PC-3 (cell line): ENCODE measurements at regions not wholly inside any gene's neighbourhood (a gene's known extent, or its start where the extent isn't known, plus 50 kb on each side); places are given as distances from the start of the nearest gene placed in this dataset.

Experiments
- ATAC-seq: fragments of 200-7000 bp; cut with Tn5 transposase; 2 replicates; pipeline ENCODE4 v1.9.1; 2020; ENCODE audit warnings: mild to moderate bottlenecking, moderate library complexity
- BruUV-seq: library from RNA; stranded (reverse); fragments of 400-500 nt; replicated peaks from 2 replicates; lab custom pipeline; 2021; lab: Mats Ljungman, UMichigan
- CTCF ChIA-PET: fragments of 300-600 bp; sonication (Branson Sonifier 250); formaldehyde crosslinking; loops from one replicate; lab custom pipeline; 2022; ENCODE audit warnings: antibody characterized with exemption; lab: Charles Lee
- POLR2A ChIA-PET: fragments of 300-600 bp; sonication (Branson Sonifier 250); formaldehyde crosslinking; loops from one replicate; lab custom pipeline; 2022; ENCODE audit warnings: antibody characterized with exemption; ENCODE audit not compliant: unreplicated experiment; lab: Charles Lee
- DNase-seq: peaks from one replicate; pipeline ENCODE4 v3.0.0-alpha.2; 2015
- H2AFZ ChIP-seq: fragments of 300-600 bp; sonication (generic); 2 replicates; pipeline ENCODE4 v1.6.0; 2016; ENCODE audit warnings: antibody characterized with exemption, low read length
- H3F3A ChIP-seq: fragments of 300-600 bp; sonication (generic); one replicate; pipeline ENCODE4 v1.6.0; 2017; ENCODE audit warnings: antibody characterized with exemption, low read length, control low read depth, mild to moderate bottlenecking; ENCODE audit not compliant: unreplicated experiment
- H3K27ac ChIP-seq: fragments of 300-600 bp; sonication (generic); 2 replicates; pipeline ENCODE4 v1.5.1; 2016; ENCODE audit warnings: mild to moderate bottlenecking, low read length
- H3K27me3 ChIP-seq: fragments of 300-600 bp; sonication (generic); 2 replicates; pipeline ENCODE4 v1.6.1; 2016; ENCODE audit warnings: low read length, mixed read lengths
- H3K36me3 ChIP-seq: fragments of 300-600 bp; sonication (generic); 2 replicates; pipeline ENCODE4 v1.6.1; 2016; ENCODE audit warnings: low read depth, mixed run types, low read length, mixed read lengths
- H3K4me1 ChIP-seq: fragments of 300-600 bp; sonication (generic); 2 replicates; pipeline ENCODE4 v1.5.1; 2016; ENCODE audit warnings: low read length; ENCODE audit not compliant: insufficient read depth
- H3K4me2 ChIP-seq: fragments of 300-600 bp; sonication (generic); 2 replicates; pipeline ENCODE4 v1.6.0; 2016; ENCODE audit warnings: low read length
- H3K4me3 ChIP-seq: fragments of 300-600 bp; sonication (generic); 2 replicates; pipeline ENCODE4 v1.5.1; 2016; ENCODE audit warnings: mild to moderate bottlenecking, low read length, mixed read lengths
- H3K79me2 ChIP-seq: fragments of 300-600 bp; sonication (generic); 2 replicates; pipeline ENCODE4 v1.6.1; 2017; ENCODE audit warnings: low read length, mixed read lengths
- H3K9ac ChIP-seq: fragments of 300-600 bp; sonication (generic); 2 replicates; pipeline ENCODE4 v1.6.0; 2016; ENCODE audit warnings: mild to moderate bottlenecking, low read length
- H3K9me2 ChIP-seq: fragments of 300-600 bp; sonication (generic); replicated peaks from 2 replicates; pipeline ENCODE4 v1.6.1; 2016; ENCODE audit warnings: mixed run types, low read length, mixed read lengths
- H3K9me3 ChIP-seq: fragments of 300-600 bp; sonication (generic); 2 replicates; pipeline ENCODE4 v1.6.1; 2016; ENCODE audit warnings: low read length, mixed read lengths
- H4K20me1 ChIP-seq: fragments of 300-600 bp; sonication (generic); 2 replicates; pipeline ENCODE4 v1.6.1; 2016; ENCODE audit warnings: low read length, mixed read lengths
- CTCF ChIP-seq: fragments of 300-600 bp; sonication (generic); conservative IDR thresholded peaks from 2 replicates; pipeline ENCODE4 v1.5.1; 2017; ENCODE audit warnings: antibody characterized with exemption, low read depth, mild to moderate bottlenecking, low read length
- EZH2 ChIP-seq: fragments of 300-600 bp; sonication (generic); IDR thresholded peaks from one replicate; pipeline ENCODE4 v1.6.1; 2017; ENCODE audit warnings: antibody characterized with exemption, mild to moderate bottlenecking, low read length; ENCODE audit not compliant: unreplicated experiment
- EZH2phosphoT487 ChIP-seq: fragments of 300-600 bp; sonication (generic); IDR thresholded peaks from 2 replicates; pipeline ENCODE4 v1.6.1; 2018; ENCODE audit warnings: mild to moderate bottlenecking, antibody characterized with exemption, low read length, borderline replicate concordance
- intact Hi-C: fragments of 100-400 bp; cut with micrococcal nuclease; formaldehyde crosslinking; loops from 2 replicates; pipeline ENCODE4 v1.9.0; 2023

GRCh38 chr17:27950995-27951394 is 57.8 kb upstream of the LYRM9 start:
- no peak for TF ChIP-seq EZH2phosphoT487
- no peak for TF ChIP-seq EZH2
- TF ChIP-seq CTCF, result no peak
- POLR2A ChIA-PET, result no interaction called here
- DNase-seq (no peak), ATAC-seq (no peak)
- Histone ChIP-seq H3K4me2 (no peak overlapping the region), H3K27me3 (peaks cover 10% of the 10 kb centered on the region), H3K36me3 (no peaks in the 10 kb centered on the region), H3K9ac (no peak overlapping the region), H3K9me2 (no peaks in the 10 kb centered on the region), H3K4me3 (no peak overlapping the region), H3K79me2 (no peaks in the 10 kb centered on the region), H4K20me1 (no peaks in the 10 kb centered on the region), H3K9me3 (no peaks in the 10 kb centered on the region), H3K4me1 (no peaks in the 10 kb centered on the region), H3F3A (no peaks in the 10 kb centered on the region), H2AFZ (no peak overlapping the region), H3K27ac (no peak overlapping the region)
- CTCF ChIA-PET, result no interaction called here
- intact Hi-C loops, result no loop called here
- BruUV-seq, result no TSS peak

GRCh38 chr17:27951872-27952271 is 58.7 kb upstream of the LYRM9 start:
- no peak for DNase-seq
- H3K4me3 ChIP-seq, result no peak overlapping the region
- no peaks in the 10 kb centered on the region for H3F3A ChIP-seq
- ChIA-PET POLR2A (no interaction called here), CTCF (no interaction called here)
- H2AFZ ChIP-seq, result no peak overlapping the region
- BruUV-seq, result no TSS peak
- H3K4me2 ChIP-seq, result no peak overlapping the region
- no peaks in the 10 kb centered on the region for H3K9me3 ChIP-seq
- H3K27ac ChIP-seq, result no peak overlapping the region
- H3K9ac ChIP-seq, result no peak overlapping the region
- peaks cover 10% of the 10 kb centered on the region for H3K27me3 ChIP-seq
- no peaks in the 10 kb centered on the region for H4K20me1 ChIP-seq
- no peak for ATAC-seq
- no peaks in the 10 kb centered on the region for H3K4me1 ChIP-seq
- TF ChIP-seq EZH2, result no peak
- no peak for TF ChIP-seq CTCF
- TF ChIP-seq EZH2phosphoT487, result no peak
- intact Hi-C loops, result no loop called here
- no peaks in the 10 kb centered on the region for H3K79me2 ChIP-seq
- H3K9me2 ChIP-seq, result no peaks in the 10 kb centered on the region
- H3K36me3 ChIP-seq, result no peaks in the 10 kb centered on the region

GRCh38 chr17:27952366-27952765 is 59.2 kb upstream of the LYRM9 start:
- Histone ChIP-seq H3K9me3 (no peaks in the 10 kb centered on the region), H3K4me3 (no peak overlapping the region), H3K79me2 (no peaks in the 10 kb centered on the region), H3K27me3 (peaks cover 10% of the 10 kb centered on the region), H3F3A (no peaks in the 10 kb centered on the region), H3K4me1 (no peaks in the 10 kb centered on the region), H3K9ac (no peak overlapping the region), H3K36me3 (no peaks in the 10 kb centered on the region), H4K20me1 (no peaks in the 10 kb centered on the region), H3K9me2 (no peaks in the 10 kb centered on the region), H2AFZ (no peak overlapping the region), H3K27ac (no peak overlapping the region), H3K4me2 (no peak overlapping the region)
- ChIA-PET POLR2A (no interaction called here), CTCF (no interaction called here)
- no TSS peak for BruUV-seq
- no peak for TF ChIP-seq EZH2
- TF ChIP-seq CTCF, result no peak
- no peak for TF ChIP-seq EZH2phosphoT487
- no peak for ATAC-seq
- no peak for DNase-seq
- intact Hi-C loops, result no loop called here
